Fibroblast of skin of back (primary cell): ENCODE measurements at regions not wholly inside any gene's neighbourhood (a gene's known extent, or its start where the extent isn't known, plus 50 kb on each side); places are given as distances from the start of the nearest gene placed in this dataset.

ENCODE experiments used
- DNase-seq: peaks from one replicate; pipeline ENCODE4 v3.0.0-alpha.2; 2013

DNA sequence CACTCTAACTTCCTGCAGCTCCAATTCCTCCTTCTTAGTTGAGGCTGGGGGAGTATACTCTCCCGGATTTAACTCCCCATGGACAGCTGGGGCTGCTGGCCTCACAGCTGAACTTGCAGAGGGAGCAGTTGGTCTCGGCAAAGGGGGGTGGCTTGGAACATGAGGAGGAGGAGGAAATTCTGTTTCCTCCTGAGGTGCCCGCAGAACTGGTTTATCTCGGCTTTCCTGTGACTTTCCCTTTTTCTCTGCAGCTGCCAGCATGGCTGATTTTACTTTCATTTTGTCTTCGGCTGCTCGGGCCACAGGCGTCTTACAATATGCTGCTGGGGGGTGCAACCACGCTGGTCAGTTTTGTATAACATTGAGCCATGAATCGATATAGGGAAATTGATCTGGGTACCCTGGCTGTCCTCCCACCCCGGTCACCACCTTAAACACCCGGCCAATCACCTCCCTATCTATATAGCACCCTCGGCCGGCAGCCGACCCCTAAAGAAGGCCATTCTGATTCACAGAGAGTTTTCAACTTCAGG lies 1317.6 kb downstream of the TMEM121 start:
- no peak for DNase-seq

- no peak for DNase-seq
Measured at GRCh38 chr14:106844608-106845285, 1318.4 kb downstream of the TMEM121 start.

GRCh38 chr14:106845286-106846087 lies 1319.1 kb downstream of the TMEM121 start:
- DNase-seq: no peak

GRCh38 chr14:106846218-106846617 lies 1319.8 kb downstream of the TMEM121 start:
- DNase-seq: no peak

DNA sequence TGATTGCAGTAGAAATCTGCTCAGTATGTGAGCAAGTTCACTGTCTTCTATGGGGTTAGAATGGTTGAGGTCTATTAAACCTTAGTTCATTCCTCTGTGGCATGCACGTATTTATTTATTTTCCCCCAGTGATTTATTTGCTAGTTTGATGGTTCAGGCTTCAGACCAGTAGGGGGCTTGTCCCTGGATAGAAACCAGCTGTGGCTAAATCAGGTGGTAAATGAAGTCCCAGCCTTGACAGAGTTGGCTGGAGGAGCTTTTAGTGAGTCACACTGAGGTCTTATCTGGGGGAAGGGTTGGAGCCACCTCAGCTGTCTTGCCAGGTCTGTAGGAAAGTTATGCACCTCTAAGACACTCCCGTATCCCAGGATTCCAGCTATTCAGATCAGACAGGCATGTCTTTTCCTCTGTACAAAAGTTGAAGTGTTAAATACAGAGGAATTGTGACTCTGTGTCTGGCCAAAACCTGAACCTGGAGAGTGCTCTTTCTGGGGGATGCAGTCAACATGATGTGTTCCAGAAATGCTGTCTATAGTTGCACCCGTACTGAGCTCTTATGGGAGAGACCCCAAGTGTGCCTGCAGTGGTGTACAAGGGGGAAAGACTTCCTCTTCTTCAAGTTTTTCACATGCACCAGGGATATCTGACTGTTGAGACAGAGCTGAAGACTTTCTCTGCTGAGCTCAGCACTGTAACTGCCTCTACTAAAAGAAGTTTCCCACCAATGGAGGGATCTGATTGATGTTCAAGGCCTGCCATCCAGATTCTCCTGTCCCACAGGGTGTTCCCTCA lies 1322.1 kb downstream of the TMEM121 start:
- DNase-seq: no peak

DNA sequence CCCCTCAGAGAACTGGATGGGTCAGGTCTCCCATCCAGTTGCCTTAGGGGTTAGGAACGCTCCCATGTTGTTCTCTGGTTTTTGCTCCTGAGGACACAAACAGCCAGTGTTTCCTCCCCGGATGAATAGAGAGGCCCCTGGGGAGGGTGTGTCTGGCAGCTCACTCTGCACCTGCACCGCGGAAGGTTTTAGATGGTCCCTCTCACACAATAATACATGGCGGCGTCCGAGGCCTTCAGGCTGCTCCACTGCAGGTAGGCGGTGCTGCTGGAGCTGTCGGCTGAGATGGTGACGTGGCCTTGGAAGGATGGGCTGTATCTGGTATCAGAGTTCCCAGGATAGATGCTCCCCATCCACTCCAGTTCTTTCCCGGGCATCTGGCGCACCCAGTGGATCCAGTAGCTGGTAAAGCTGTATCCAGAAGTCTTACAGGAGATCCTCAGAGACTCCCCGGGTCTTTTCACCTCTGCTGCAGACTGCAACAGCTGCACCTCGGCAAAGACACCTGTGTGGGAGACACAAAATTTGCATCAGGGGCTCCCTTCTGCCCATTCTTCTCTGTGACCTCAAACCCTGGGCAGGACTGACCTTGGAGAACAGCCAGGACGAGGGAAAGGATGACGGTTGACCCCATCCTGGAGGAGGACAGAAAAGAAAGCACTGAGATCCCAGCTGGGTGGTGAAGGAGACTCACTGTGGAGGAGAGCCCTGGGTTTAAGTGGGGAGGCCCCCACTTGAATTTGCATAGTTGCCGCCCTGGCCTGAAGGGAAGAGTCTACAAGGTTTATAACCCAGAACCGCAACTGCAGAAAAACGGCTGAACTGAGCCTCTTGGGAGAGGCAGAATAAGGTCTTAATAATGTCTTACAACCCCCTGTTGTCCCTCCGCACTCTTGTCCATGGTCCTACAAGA lies 1324.8 kb downstream of the TMEM121 start:
- no peak for DNase-seq

DNA sequence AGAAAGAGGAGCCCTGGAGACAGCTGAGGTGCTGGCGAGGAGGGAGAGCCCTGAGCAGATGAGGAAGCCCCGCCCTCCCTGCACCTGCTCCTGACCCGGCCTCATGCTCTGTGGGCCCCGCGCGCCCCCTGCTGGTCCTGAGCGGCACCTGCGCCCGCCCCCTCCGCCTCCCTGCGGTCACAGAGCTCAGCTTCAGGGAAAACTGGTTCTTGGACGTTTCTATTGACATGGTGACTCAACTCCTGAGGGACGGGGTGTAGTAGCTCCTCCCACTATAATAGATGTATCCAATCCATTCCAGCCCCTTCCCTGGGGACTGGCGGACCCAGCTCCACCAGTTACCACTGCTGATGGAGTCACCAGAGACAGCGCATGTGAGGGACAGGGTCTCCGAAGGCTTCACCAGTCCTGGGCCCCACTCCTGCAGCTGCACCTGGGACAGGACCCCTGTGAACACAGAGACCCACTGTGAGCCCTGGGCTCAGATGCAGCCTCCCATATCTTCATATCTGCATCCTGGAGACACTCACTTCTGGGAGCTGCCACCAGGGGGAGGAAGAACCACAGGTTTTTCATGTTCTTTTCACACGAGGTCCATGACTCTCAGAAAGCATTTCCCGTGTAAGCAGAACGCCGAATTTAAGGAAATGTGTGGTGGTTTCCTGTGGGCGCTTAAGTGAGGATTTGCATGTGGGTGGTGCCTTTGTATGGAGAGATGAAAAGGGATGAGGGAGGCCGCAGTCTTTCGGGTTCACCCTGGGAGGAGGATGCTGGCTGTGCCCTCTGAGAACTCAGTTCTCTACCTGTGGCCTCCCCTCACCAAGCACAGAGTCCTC lies 1346.4 kb downstream of the TMEM121 start:
- DNase-seq: no peak

GRCh38 chr14:106874350-106874749 lies 1348.0 kb downstream of the TMEM121 start:
- no peak for DNase-seq

- no peak for DNase-seq
Measured at GRCh38 chr14:106875503-106875902, 1349.1 kb downstream of the TMEM121 start.

DNA sequence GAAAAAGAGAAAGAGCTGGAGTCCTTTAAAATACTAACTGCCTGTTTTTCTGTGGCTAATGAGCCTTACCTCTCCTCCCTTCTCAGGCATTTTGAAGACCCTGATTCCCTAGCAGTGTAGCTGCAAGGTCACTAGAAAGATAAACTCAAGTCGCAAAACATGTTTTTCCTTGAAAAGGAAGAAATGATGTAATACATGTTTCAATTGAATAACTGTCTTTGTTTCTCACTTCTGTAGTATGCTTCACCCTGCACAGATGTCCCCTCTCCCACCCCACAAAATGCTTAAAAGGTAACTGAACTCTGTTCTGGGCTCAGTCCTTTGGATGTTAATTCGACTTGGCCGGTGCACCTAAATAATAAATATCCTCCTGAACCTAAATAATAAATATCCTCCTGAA lies 1350.3 kb downstream of the TMEM121 start:
- DNase-seq: no peak

GRCh38 chr14:106877517-106877916 lies 1351.1 kb downstream of the TMEM121 start:
- DNase-seq: no peak

DNA sequence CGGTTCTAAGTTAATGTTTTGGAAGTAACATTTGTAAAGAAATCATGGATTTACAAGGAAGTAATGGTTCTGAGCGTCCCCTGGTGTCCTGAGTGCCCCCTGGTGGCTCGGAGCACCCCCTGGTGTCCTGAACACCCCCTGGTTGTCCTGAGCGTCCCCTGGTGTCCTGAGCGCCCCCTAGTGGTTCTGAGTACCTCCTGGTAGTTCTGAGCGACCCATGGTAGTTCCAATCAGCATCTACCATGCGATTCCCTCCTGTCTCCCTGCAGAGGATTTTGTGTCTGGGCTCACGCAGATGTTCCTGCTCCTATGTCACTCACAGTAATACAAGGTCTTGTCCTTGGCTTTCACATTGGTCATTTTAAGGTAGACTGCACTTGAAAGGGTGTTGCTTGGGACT lies 1352.9 kb downstream of the TMEM121 start:
- DNase-seq: peak; percentile 1

- DNase-seq: peak; percentile 0
Measured at GRCh38 chr14:106883218-106883692, 1356.9 kb downstream of the TMEM121 start.
